ENCODE measurements at regions not wholly inside any gene's neighbourhood (a gene's known extent, or its start where the extent isn't known, plus 50 kb on each side); places are given as distances from the start of the nearest gene placed in this dataset.

DNA sequence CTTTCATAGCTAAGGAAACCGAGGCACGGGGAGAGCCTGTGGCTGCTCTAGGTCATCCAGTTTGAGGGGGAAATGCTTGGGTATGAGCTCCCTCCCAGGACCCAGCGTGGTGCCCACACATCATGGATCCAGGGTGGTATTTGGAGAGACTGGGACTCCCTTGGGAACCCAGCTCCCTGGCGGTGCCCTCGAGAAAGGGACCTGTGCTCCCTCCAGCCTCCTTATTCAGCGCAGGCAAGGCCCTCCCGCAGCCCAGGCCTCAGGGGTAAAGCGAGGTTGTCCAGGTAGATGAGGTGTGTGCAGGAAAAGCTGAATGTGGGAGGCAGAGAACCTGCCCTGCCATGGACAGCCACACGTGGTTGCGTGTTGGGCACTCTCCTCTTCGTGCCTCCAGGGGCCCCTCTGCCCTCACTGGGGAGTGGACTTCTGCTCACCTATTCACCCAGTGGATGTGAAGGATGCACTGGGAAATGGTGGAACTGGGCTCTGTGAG, 53.8 kb upstream of the GPR78 start:
- H3K27ac ChIP-seq (ENCODE audit: insufficient read depth, low read length), result peak overlapping the region; percentile 74; the same call in 1 of the 2 replicates

More for the DNA sequence above, 53.8 kb upstream of the GPR78 start:
- DNase-seq, result no peak
- Histone ChIP-seq H3K79me1 (ENCODE audit: low read depth in 1 of 2, low read length in 2 of 2) (no peaks in the 10 kb centered on the region), H2BK5ac (ENCODE audit: low read depth, low read length, poor library complexity, severe bottlenecking) (no peak overlapping the region), H3K27me3 (ENCODE audit: control insufficient read depth, insufficient read depth, low read length) (0 out of 2 replicates have a peak, but pooled peaks cover 2% of the 10 kb centered on the region), H3K4me1 (ENCODE audit: control insufficient read depth, insufficient read depth, low read length) (peaks cover 17% of the 10 kb centered on the region; the same call in 1 of the 2 replicates), H2BK20ac (ENCODE audit: low read depth, low read length) (peak overlapping the region; percentile 90), H2AFZ (replicated peaks; ENCODE audit: low read length, poor library complexity) (no peak overlapping the region), H4K5ac (ENCODE audit: low read depth, low read length) (no peak overlapping the region; the same call in 1 of the 2 replicates), H2AK5ac (ENCODE audit: low read depth, low read length) (peak overlapping the region; percentile 71), H2AK9ac (replicated peaks; ENCODE audit: low read depth, low read length, poor library complexity) (peak overlapping the region; percentile 47), H3K14ac (replicated peaks; ENCODE audit: low read depth, low read length) (peak overlapping the region; percentile 58), H3K18ac (ENCODE audit: low read depth, low read length) (peak overlapping the region; percentile 4; the same call in 1 of the 2 replicates), H2BK120ac (ENCODE audit: low read depth, low read length) (peak overlapping the region; percentile 85), H3K23ac (ENCODE audit: low read depth, low read length) (no peak overlapping the region), H2BK15ac (ENCODE audit: low read depth, low read length) (no peak overlapping the region), H3K9ac (ENCODE audit: low read depth, low read length) (0 out of 2 replicates have a peak overlapping the region, but pooled peaks have one; percentile 0), H3K4me3 (ENCODE audit: insufficient read depth, low read depth, low read length) (no peak overlapping the region), H3K9me3 (ENCODE audit: control insufficient read depth, insufficient read depth, low read length) (peaks cover 2% of the 10 kb centered on the region; the same call in 1 of the 2 replicates), H3K9me1 (ENCODE audit: insufficient read depth, low read length) (peaks cover 11% of the 10 kb centered on the region; the same call in 1 of the 2 replicates), H3K56ac (ENCODE audit: extremely low read depth, insufficient read depth, low read length) (no peak overlapping the region; the same call in 1 of the 2 replicates), H3K36me3 (ENCODE audit: control insufficient read depth, insufficient read depth, low read length) (no peaks in the 10 kb centered on the region), H3K4ac (ENCODE audit: low read depth, low read length) (peak overlapping the region; percentile 50), H4K91ac (ENCODE audit: insufficient read depth, low read depth, low read length) (peak overlapping the region; percentile 96), H4K20me1 (ENCODE audit: insufficient read depth, low read length) (no peaks in the 10 kb centered on the region), H3K4me2 (ENCODE audit: low read depth, low read length) (no peak overlapping the region), H4K8ac (ENCODE audit: low read depth in 2 of 2, low read length in 2 of 2) (peak overlapping the region; percentile 6 to 69; a peak in 2 of 4 replicates)
- TF ChIP-seq RAD21 (IDR thresholded peaks at IDR 0.05; ENCODE audit: low read length) (no peak), RFX5 (IDR thresholded peaks at IDR 0.05; ENCODE audit: low read depth, low read length) (no peak), MAFK (IDR thresholded peaks at IDR 0.05; ENCODE audit: low read depth, low read length) (no peak), SMC3 (IDR thresholded peaks at IDR 0.05; ENCODE audit: low read depth, low read length) (no peak), MAZ (IDR thresholded peaks at IDR 0.05; ENCODE audit: borderline replicate concordance, low read depth, low read length) (no peak), CHD1 (IDR thresholded peaks at IDR 0.05; ENCODE audit: low read depth, low read length) (no peak)
- WGBS, 2 experiments (ENCODE audit: extremely low coverage in 2 of 2, insufficient read length in 1 of 2), result no CpG with 5 or more reads among the region's 11 CpGs
- intact Hi-C loops (cut with micrococcal nuclease), result no loop called here
- dilution Hi-C loops (cut with HindIII; ENCODE audit: low sequenced_read_pairs, unreplicated experiment), result no loop called here
- POLR2A ChIA-PET (ENCODE audit: unreplicated experiment), result no interaction called here
- no TSS peak for BruUV-seq (replicated peaks)
- in situ Hi-C loops (cut with MboI; ENCODE audit: low sequenced_read_pairs), result no loop called here
- ATAC-seq (ENCODE audit: low read depth), result no peak
- CTCF ChIA-PET, result interaction anchor here (1.3 to 1.4 kb wide), 2 partner anchors 9 to 11 kb away, joined by 4 to 5 read pairs; no protein-coding TSS in a partner anchor
